Right lobe of liver (tissue), 6 donors: ENCODE measurements at regions not wholly inside any gene's neighbourhood (a gene's known extent, or its start where the extent isn't known, plus 50 kb on each side); places are given as distances from the start of the nearest gene placed in this dataset.

Source experiments
- ATAC-seq, 4 donors: fragments of 200-7000 bp; cut with Tn5 transposase; one replicate each; pipeline ENCODE4 v1.9.1; 2020; ENCODE audit warnings: mild to moderate bottlenecking in 4 of 4, moderate library complexity in 4 of 4
- DNase-seq, 3 donors: peaks; one replicate each; pipeline ENCODE4 v3.0.0-alpha.2; 2020
- H3K27ac ChIP-seq, 3 donors: fragments of 200-600 bp; one replicate each; pipeline ENCODE4 v1.8.0; 2022
- H3K27me3 ChIP-seq, 2 donors: fragments of 200-600 bp; one replicate each; pipeline ENCODE4 v1.8.0; 2022
- H3K36me3 ChIP-seq, 4 donors: fragments of 200-600 bp; sonication (generic) in 1 of 4; one replicate each; pipeline versions ENCODE4 v1.5.1 to v1.8.0; 2017 to 2022; ENCODE audit warnings: control low read depth in 1 of 4
- H3K4me1 ChIP-seq, 4 donors: fragments of 200-600 bp; sonication (generic) in 1 of 4; one replicate each; pipeline versions ENCODE4 v1.5.1 to v1.8.0; 2017 to 2022; ENCODE audit warnings: control low read depth in 1 of 4
- H3K4me3 ChIP-seq, 3 donors: fragments of 200-600 bp; one replicate each; pipeline ENCODE4 v1.8.0; 2022
- H3K9me3 ChIP-seq, 4 donors: fragments of 200-600 bp; sonication (generic) in 1 of 4; one replicate each; pipeline versions ENCODE4 v1.5.1 to v1.8.0; 2017 to 2022; ENCODE audit warnings: control low read depth in 1 of 4
- POLR2A ChIP-seq: fragments of 450-650 bp; IDR thresholded peaks from one replicate; pipeline ENCODE4 v1.6.1; 2017; ENCODE audit warnings: antibody characterized with exemption, mild to moderate bottlenecking
- WGBS: methylation state at CpG from one replicate; pipeline ENCODE4 v1.1.6; 2018; ENCODE audit warnings: low coverage, low lambda C conversion rate; ENCODE audit not compliant: insufficient coverage; ENCODE audit errors: missing lambda C conversion rate; 5-methylcytosine and 5-hydroxymethylcytosine counted together
- intact Hi-C, 2 donors: fragments of 100-400 bp; cut with DNase I; formaldehyde crosslinking; loops; one replicate each; pipeline versions ENCODE4 v1.11.2 to v1.14.1; 2022
- TF ChIP-seq, protein P1 (sequence below), 4 donors: fragments of 200-600 bp in 3 of 4; fragments of 450-650 bp in 1 of 4; IDR thresholded peaks; one replicate each; pipeline versions ENCODE4 v1.5.1 to v1.8.0; 2016 to 2022; ENCODE audit warnings: antibody characterized with exemption in 4 of 4, mild to moderate bottlenecking in 2 of 4
- donor health status: DM: no; HTN: yes; CAD: no.
- donor health status: DM: no; HTN: no; CAD: no.
- donor health status: DM: no; HTN: no; CAD: no.
- donor health status: DM: no; HTN: yes; CAD: no.
- donor health status: DM: no; HTN: yes; CAD: no.

DNA sequence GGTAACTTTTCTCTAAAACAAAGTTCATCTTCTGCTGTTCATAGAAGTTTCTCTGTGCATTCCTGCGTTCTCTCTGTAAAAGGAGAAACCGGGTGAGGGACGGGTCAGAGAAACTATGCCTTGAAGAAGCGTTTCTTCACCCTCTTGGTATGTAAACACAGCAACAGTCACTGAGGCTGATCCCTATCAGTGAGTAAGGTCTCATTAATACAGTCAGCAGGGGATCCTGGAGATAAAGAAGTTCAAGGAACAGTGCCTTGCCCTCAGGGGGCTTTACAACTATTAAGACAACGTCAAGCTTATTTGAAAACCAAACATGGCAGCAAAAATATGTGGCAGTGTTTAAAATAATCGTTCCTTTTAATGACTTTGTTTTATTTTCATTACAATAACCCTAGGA lies 202.9 kb upstream of the IL12B start:
- 83% methylated on average over 6 of the region's 6 CpGs for WGBS
- no peak overlapping the region for H3K4me3 ChIP-seq
- TF ChIP-seq, protein P1, sequence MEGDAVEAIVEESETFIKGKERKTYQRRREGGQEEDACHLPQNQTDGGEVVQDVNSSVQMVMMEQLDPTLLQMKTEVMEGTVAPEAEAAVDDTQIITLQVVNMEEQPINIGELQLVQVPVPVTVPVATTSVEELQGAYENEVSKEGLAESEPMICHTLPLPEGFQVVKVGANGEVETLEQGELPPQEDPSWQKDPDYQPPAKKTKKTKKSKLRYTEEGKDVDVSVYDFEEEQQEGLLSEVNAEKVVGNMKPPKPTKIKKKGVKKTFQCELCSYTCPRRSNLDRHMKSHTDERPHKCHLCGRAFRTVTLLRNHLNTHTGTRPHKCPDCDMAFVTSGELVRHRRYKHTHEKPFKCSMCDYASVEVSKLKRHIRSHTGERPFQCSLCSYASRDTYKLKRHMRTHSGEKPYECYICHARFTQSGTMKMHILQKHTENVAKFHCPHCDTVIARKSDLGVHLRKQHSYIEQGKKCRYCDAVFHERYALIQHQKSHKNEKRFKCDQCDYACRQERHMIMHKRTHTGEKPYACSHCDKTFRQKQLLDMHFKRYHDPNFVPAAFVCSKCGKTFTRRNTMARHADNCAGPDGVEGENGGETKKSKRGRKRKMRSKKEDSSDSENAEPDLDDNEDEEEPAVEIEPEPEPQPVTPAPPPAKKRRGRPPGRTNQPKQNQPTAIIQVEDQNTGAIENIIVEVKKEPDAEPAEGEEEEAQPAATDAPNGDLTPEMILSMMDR (IDR thresholded peaks at IDR 0.05), result no peak
- TF ChIP-seq POLR2A, result no peak
- no peaks in the 10 kb centered on the region for H3K4me1 ChIP-seq
- no peaks in the 10 kb centered on the region for H3K36me3 ChIP-seq
- no peak overlapping the region for H3K27ac ChIP-seq
- H3K9me3 ChIP-seq, result no peaks in the 10 kb centered on the region
- no peak for ATAC-seq
- DNase-seq, result no peak
- H3K27me3 ChIP-seq, result no peaks in the 10 kb centered on the region
- intact Hi-C loops, result no loop called here

DNA sequence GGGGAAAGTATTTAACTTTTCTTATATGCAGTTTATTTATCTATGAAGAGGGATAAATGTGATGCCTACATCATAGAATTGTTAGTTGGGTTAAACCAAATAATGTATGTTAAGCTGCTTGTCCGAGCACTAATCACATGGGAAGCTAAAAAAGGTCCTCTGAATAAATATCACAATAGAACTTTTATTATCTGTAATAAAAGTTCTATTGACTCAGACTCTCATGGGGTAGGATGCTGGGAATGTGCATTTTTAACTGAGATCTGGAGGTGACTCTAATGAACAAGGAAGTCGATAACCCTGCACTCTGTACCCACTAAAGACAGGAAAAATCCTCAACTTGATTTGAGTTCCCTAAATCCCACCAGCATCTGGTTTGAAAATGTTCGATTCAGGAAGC lies 205.9 kb upstream of the IL12B start:
- ATAC-seq, result no peak
- Histone ChIP-seq H3K36me3 (no peaks in the 10 kb centered on the region), H3K4me1 (no peaks in the 10 kb centered on the region), H3K27ac (no peak overlapping the region), H3K4me3 (no peak overlapping the region), H3K9me3 (no peaks in the 10 kb centered on the region), H3K27me3 (no peaks in the 10 kb centered on the region)
- intact Hi-C loops, result no loop called here
- 71% methylated on average over 3 of the region's 3 CpGs for WGBS
- no peak for DNase-seq
- TF ChIP-seq POLR2A, result no peak
- TF ChIP-seq, protein P1 (IDR thresholded peaks at IDR 0.05), result no peak

DNA sequence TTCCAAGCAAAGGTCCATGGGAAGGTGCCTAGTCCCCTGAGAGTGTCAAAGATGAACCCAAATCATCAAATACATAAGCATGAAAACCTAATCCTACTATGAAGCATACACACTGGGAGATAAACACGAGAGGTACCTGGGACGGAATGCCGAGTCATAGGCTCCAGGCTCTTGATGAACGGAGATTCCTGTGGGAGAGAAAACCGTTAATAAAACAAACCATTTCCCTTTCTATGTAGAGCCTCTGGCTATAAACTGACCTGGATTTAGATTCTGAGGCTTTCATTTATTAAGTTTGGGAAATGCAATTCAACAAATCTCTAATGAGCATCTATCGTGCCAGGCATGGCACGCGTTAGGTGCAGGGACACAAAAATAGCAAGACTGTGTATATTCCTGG lies 206.4 kb upstream of the IL12B start:
- no peaks in the 10 kb centered on the region for H3K9me3 ChIP-seq
- intact Hi-C loops, result no loop called here
- no peak for TF ChIP-seq POLR2A
- TF ChIP-seq, protein P1 (IDR thresholded peaks at IDR 0.05), result no peak
- no peaks in the 10 kb centered on the region for H3K27me3 ChIP-seq
- 88% methylated on average over 8 of the region's 8 CpGs for WGBS
- DNase-seq, result no peak
- no peaks in the 10 kb centered on the region for H3K36me3 ChIP-seq
- no peak overlapping the region for H3K4me3 ChIP-seq
- no peak for ATAC-seq
- H3K27ac ChIP-seq, result no peak overlapping the region
- no peaks in the 10 kb centered on the region for H3K4me1 ChIP-seq

DNA sequence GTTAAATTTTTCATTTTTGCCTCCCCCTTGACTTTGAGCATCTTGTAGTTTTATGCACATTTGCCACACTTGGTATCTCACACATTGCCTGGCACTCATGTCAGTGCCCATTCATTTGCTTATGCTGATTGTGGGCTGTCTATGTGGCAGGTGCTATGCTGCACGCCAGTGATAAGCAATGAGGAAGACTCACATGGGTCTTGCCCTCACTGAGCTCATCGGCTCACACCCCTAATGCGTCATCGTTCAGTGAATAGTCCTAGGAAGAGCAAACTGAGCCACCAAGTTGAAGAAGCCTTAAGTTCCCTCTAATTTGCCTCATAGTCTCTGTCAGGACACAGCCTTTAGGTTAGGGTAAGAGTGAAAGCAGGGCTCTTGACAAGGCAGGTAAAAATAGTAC lies 209.4 kb upstream of the IL12B start:
- DNase-seq, result no peak
- Histone ChIP-seq H3K27ac (no peak overlapping the region), H3K4me3 (no peak overlapping the region), H3K4me1 (no peaks in the 10 kb centered on the region), H3K36me3 (no peaks in the 10 kb centered on the region), H3K9me3 (no peaks in the 10 kb centered on the region), H3K27me3 (no peaks in the 10 kb centered on the region)
- no peak for ATAC-seq
- intact Hi-C loops, result no loop called here
- 84% methylated on average over 4 of the region's 4 CpGs for WGBS
- TF ChIP-seq, protein P1 (IDR thresholded peaks at IDR 0.05), result no peak
- no peak for TF ChIP-seq POLR2A

DNA sequence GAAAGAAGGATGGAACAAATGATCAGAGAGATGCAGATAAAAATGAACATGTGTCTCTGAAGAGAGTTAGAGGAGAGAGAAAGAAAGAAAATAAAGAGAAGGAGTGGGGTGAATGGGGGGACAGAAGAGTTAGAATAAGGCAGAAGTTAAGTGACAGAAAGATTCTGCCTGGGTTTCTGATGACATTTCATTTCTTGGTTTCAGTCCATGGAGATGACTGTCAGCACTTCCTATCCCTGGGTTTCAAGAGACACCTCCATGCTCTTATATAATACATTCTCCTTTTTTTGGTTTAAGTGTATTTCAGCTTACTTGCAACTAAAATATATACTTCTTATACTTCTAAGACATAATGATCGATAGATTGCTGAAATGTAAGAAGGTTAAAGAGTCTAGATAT lies 213.0 kb upstream of the IL12B start:
- Histone ChIP-seq H3K4me3 (no peak overlapping the region), H3K27ac (no peak overlapping the region), H3K36me3 (no peaks in the 10 kb centered on the region), H3K9me3 (no peaks in the 10 kb centered on the region), H3K4me1 (no peaks in the 10 kb centered on the region), H3K27me3 (no peaks in the 10 kb centered on the region)
- DNase-seq (no peak), ATAC-seq (no peak)
- WGBS, result 69% methylated on average over 1 of the region's 1 CpG
- intact Hi-C loops, result no loop called here
- TF ChIP-seq POLR2A, result no peak
- TF ChIP-seq, protein P1 (IDR thresholded peaks at IDR 0.05), result no peak
